Activated T-cell treated with anti-CD3 and anti-CD28 coated beads for 1 hour (primary cell): ENCODE measurements at regions not wholly inside any gene's neighbourhood (a gene's known extent, or its start where the extent isn't known, plus 50 kb on each side); places are given as distances from the start of the nearest gene placed in this dataset.

Experiments
- DNase-seq: peaks from one replicate; pipeline ENCODE4 v3.0.0-alpha.2; 2020; ENCODE audit warnings: low read depth

DNA sequence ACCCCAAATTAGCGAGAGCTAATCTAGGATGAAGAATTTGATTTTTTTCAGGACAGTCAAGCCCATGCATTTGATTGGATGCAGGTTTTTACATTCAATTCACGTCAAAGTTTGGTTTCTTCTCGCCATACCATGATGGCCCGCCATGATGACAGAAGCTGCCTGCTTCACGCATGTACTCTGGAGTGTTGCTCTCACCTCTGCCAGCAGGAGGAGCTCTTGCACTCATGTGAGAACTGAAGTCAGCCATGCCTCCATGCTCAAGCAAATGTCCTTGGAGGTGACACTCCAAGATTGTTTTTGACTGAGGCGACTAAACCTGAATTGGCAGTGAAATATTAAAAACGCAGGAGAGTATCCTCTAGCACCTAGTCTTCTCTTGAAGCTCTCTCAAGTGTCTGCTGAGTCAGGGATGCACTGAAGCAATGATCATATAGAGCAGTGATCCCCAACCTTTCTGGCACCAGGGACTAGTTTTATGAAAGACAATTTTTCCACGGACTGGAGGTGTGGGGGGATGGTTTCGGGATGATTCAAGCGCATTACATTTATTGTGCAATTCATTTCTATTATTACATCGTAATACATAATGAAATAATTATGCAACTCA lies 120.9 kb downstream of the SAMMSON start:
- DNase-seq = peak; percentile 11

DNA sequence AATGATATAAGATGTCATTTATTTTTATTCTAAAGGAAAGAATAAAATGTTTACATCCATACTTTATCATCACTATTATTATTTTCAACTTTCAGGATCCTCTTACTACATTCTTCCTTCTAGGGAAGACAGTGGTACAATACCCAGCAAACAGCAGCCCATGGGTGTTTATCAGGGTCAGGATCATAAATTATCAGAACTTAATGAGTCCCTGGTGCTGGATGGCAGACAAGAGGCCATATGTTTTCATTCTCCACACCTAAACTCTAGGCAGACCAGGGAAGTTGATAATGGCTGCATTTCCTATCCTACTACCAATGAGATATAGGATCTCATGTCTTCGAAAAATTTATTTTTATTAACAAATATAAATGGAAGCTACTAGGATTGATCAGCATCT lies 127.7 kb downstream of the SAMMSON start:
- DNase-seq = no peak

DNA sequence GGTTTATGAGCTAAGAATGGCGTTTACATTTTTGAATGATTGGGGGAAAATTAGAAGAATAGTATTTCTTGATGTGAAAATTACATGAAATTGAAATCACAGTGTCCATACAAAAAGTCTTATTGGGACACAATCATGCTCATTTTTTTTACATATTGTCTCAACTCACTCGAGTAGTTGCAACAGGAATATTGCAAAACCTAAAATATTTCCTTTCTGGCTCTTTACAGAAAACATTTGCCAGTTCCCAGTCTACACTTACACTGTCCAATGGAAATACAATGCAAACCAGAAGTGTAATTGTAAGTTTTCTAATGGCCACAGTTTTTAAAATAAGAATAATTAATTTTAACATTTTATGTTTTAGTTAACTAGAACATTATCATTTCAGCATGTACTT lies 137.8 kb downstream of the SAMMSON start:
- DNase-seq = no peak

GRCh38 chr3:70138606-70139005 lies 139.1 kb downstream of the SAMMSON start:
- no peak for DNase-seq
